HepG2 (cell line): ENCODE measurements at regions not wholly inside any gene's neighbourhood (a gene's known extent, or its start where the extent isn't known, plus 50 kb on each side); places are given as distances from the start of the nearest gene placed in this dataset.

Experiments
- CBFB ChIP-seq: sonication (generic); formaldehyde crosslinking; IDR thresholded peaks from 2 replicates; pipeline ENCODE4 v1.4.0; 2020; ENCODE audit warnings: missing genetic modification reagents
- CENPBD1 ChIP-seq: sonication (generic); formaldehyde crosslinking; IDR thresholded peaks from 2 replicates; pipeline ENCODE4 v1.8.0; 2022; ENCODE audit warnings: missing genetic modification reagents, low read depth, mild to moderate bottlenecking, borderline replicate concordance
- CTCF ChIP-seq: sonication (generic); formaldehyde crosslinking; IDR thresholded peaks from 2 replicates; pipeline ENCODE4 v1.5.0; 2020; ENCODE audit warnings: mild to moderate bottlenecking, missing genetic modification reagents, moderate library complexity
- ELF3 ChIP-seq: IDR thresholded peaks from 2 replicates; pipeline ENCODE4 v1.6.1; 2016; ENCODE audit warnings: missing genetic modification reagents, missing compliant biosample characterization
- FUBP1 ChIP-seq: sonication (generic); formaldehyde crosslinking; IDR thresholded peaks from 2 replicates; pipeline ENCODE4 v1.5.1; 2020; ENCODE audit warnings: missing genetic modification reagents, mild to moderate bottlenecking, borderline replicate concordance
- GATAD2A ChIP-seq: IDR thresholded peaks from 2 replicates; pipeline ENCODE4 v1.6.1; 2016
- JUND ChIP-seq: sonication (generic); formaldehyde crosslinking; IDR thresholded peaks from 2 replicates; pipeline ENCODE4 v1.8.0; 2022; ENCODE audit warnings: mild to moderate bottlenecking, missing genetic modification reagents
- KAT7 ChIP-seq: IDR thresholded peaks from 2 replicates; pipeline ENCODE4 v1.6.1; 2018; ENCODE audit warnings: borderline replicate concordance, missing compliant biosample characterization
- KDM3A ChIP-seq: IDR thresholded peaks from 2 replicates; pipeline ENCODE4 v1.6.1; 2018; ENCODE audit warnings: low read depth, missing compliant biosample characterization
- NONO ChIP-seq, 2 experiments: fragments of 450-650 bp in 1 of 2; sonication (generic) in 1 of 2; formaldehyde crosslinking in 1 of 2; IDR thresholded peaks in 1 of 2; conservative IDR thresholded peaks in 1 of 2; 2 replicates each; pipeline versions ENCODE4 v1.6.1 to v1.8.0; 2017 to 2022; ENCODE audit warnings: mild to moderate bottlenecking in 1 of 2, missing genetic modification reagents in 1 of 2, moderate library complexity in 1 of 2
- PHF8 ChIP-seq: sonication (generic); formaldehyde crosslinking; IDR thresholded peaks from 2 replicates; pipeline ENCODE4 v1.5.0; 2020; ENCODE audit warnings: missing genetic modification reagents
- RNF2 ChIP-seq: fragments of 450-650 bp; conservative IDR thresholded peaks from 2 replicates; pipeline ENCODE4 v1.6.1; 2016; ENCODE audit warnings: low read depth
- SMAD1 ChIP-seq: sonication (generic); formaldehyde crosslinking; IDR thresholded peaks from 2 replicates; pipeline ENCODE4 v1.4.0; 2020; ENCODE audit warnings: missing genetic modification reagents, low read depth, mild to moderate bottlenecking, borderline replicate concordance
- STAG1 ChIP-seq: sonication (generic); formaldehyde crosslinking; IDR thresholded peaks from 2 replicates; pipeline ENCODE4 v1.4.0; 2020; ENCODE audit warnings: missing genetic modification reagents
- TERF1 ChIP-seq: sonication (generic); formaldehyde crosslinking; IDR thresholded peaks from 2 replicates; pipeline ENCODE4 v1.8.0; 2022; ENCODE audit warnings: mild to moderate bottlenecking, missing genetic modification reagents, moderate library complexity
- UBTF ChIP-seq: sonication (generic); formaldehyde crosslinking; IDR thresholded peaks from 2 replicates; pipeline ENCODE4 v1.4.0; 2020; ENCODE audit warnings: mild to moderate bottlenecking, missing genetic modification reagents
- ZBTB7A ChIP-seq: sonication (generic); formaldehyde crosslinking; IDR thresholded peaks from 2 replicates; pipeline ENCODE4 v1.8.0; 2022; ENCODE audit warnings: mild to moderate bottlenecking, missing genetic modification reagents
- ZNF17 ChIP-seq: sonication (generic); formaldehyde crosslinking; IDR thresholded peaks from 2 replicates; pipeline ENCODE4 v1.5.0; 2020; ENCODE audit warnings: mild to moderate bottlenecking, missing genetic modification reagents
- ZNF441 ChIP-seq: sonication (generic); formaldehyde crosslinking; IDR thresholded peaks from 2 replicates; pipeline ENCODE4 v1.7.0; 2021; ENCODE audit warnings: missing genetic modification reagents, borderline replicate concordance
- ZNF460 ChIP-seq: sonication (generic); formaldehyde crosslinking; IDR thresholded peaks from 2 replicates; pipeline ENCODE4 v1.5.1; 2020; ENCODE audit warnings: missing genetic modification reagents, mild to moderate bottlenecking, borderline replicate concordance
- ZNF576 ChIP-seq: sonication (generic); formaldehyde crosslinking; IDR thresholded peaks from 2 replicates; pipeline ENCODE4 v1.4.0; 2020; ENCODE audit warnings: mild to moderate bottlenecking, missing genetic modification reagents

GRCh38 chr9:129252937-129253802 lies 75.1 kb upstream of the IER5L start (continued):
- peak; percentile 81 for TF ChIP-seq UBTF (CRISPR knock-in tag)
- TF ChIP-seq PHF8: 0 out of 2 replicates have a peak, but pooled peaks have one; percentile 16
- 0 out of 2 replicates have a peak, but pooled peaks have one; percentile 39 for TF ChIP-seq CBFB
- TF ChIP-seq KAT7 (CRISPR knock-in tag): no peak
- peak; percentile 38; the same call in 1 of the 2 replicates for TF ChIP-seq ELF3 (CRISPR knock-in tag)
- no peak for TF ChIP-seq NONO (IDR thresholded peaks at IDR 0.05)
- TF ChIP-seq NONO (CRISPR knock-in tag; conservative IDR thresholded peaks at IDR 0.05): 0 out of 2 replicates have a peak, but pooled peaks have one; percentile 30
- peak; percentile 83 for TF ChIP-seq ZBTB7A (CRISPR knock-in tag)
- no peak for TF ChIP-seq CENPBD1
- peak; percentile 77 for TF ChIP-seq GATAD2A (CRISPR knock-in tag)
- 0 out of 2 replicates have a peak, but pooled peaks have one; percentile 33 for TF ChIP-seq KDM3A (CRISPR knock-in tag)
- peak; percentile 34; the same call in 1 of the 2 replicates for TF ChIP-seq STAG1 (CRISPR knock-in tag)
- no peak for TF ChIP-seq ZNF17 (CRISPR knock-in tag)
- no peak for TF ChIP-seq ZNF576
- peak; percentile 61 for TF ChIP-seq JUND (CRISPR knock-in tag)
- TF ChIP-seq TERF1: no peak
- 0 out of 2 replicates have a peak, but pooled peaks have one; percentile 25 for TF ChIP-seq FUBP1 (CRISPR knock-in tag)
- TF ChIP-seq ZNF441 (CRISPR knock-in tag): 0 out of 2 replicates have a peak, but pooled peaks have one; percentile 39
- TF ChIP-seq ZNF460 (CRISPR knock-in tag): 0 out of 2 replicates have a peak, but pooled peaks have one; percentile 16
- TF ChIP-seq CTCF (CRISPR knock-in tag): peak; percentile 16; the same call in 1 of the 2 replicates
- TF ChIP-seq SMAD1 (CRISPR knock-in tag): no peak
- TF ChIP-seq RNF2: no peak
